MCF 10A (cell line): ENCODE measurements at regions not wholly inside any gene's neighbourhood (a gene's known extent, or its start where the extent isn't known, plus 50 kb on each side); places are given as distances from the start of the nearest gene placed in this dataset.

Experiments
- BruUV-seq: library from RNA; stranded (reverse); fragments of 400-500 nt; replicated peaks from 2 replicates; lab custom pipeline; 2021; lab: Mats Ljungman, UMichigan
- CTCF ChIA-PET: fragments of 300-600 bp; sonication (Branson Sonifier 250); formaldehyde crosslinking; extraction: SDS; loops from one replicate; lab custom pipeline; 2021; ENCODE audit warnings: antibody characterized with exemption, inconsistent platforms; lab: Yijun Ruan, JAX
- POLR2A ChIA-PET: fragments of 300-600, 350-650 bp; sonication (Branson Sonifier 250); formaldehyde crosslinking; extraction: SDS; loops from one replicate; lab custom pipeline; 2020; ENCODE audit warnings: antibody characterized with exemption, inconsistent platforms; lab: Yijun Ruan, JAX
- DNase-seq: peaks from one replicate; pipeline ENCODE4 v3.0.0-alpha.2; 2018; ENCODE audit not compliant: unreplicated experiment
- H3K27ac Mint-ChIP-seq: one replicate; pipeline ENCODE4 v1.8.0; 2022; ENCODE audit warnings: mild to moderate bottlenecking, low read depth, mixed read lengths; ENCODE audit not compliant: unreplicated experiment
- H3K27me3 Mint-ChIP-seq: one replicate; pipeline ENCODE4 v1.8.0; 2022; ENCODE audit warnings: mixed read lengths; ENCODE audit not compliant: insufficient read depth, unreplicated experiment
- H3K36me3 Mint-ChIP-seq: one replicate; pipeline ENCODE4 v1.8.0; 2022; ENCODE audit warnings: mild to moderate bottlenecking, moderate library complexity, mixed read lengths; ENCODE audit not compliant: insufficient read depth, unreplicated experiment
- H3K4me1 Mint-ChIP-seq: one replicate; pipeline ENCODE4 v1.8.0; 2022; ENCODE audit warnings: mixed read lengths; ENCODE audit not compliant: insufficient read depth, unreplicated experiment
- H3K4me3 Mint-ChIP-seq: one replicate; pipeline ENCODE4 v1.8.0; 2022; ENCODE audit warnings: mild to moderate bottlenecking, moderate library complexity, mixed read lengths; ENCODE audit not compliant: unreplicated experiment
- H3K9me3 Mint-ChIP-seq: one replicate; pipeline ENCODE4 v1.8.0; 2022; ENCODE audit warnings: mixed read lengths; ENCODE audit not compliant: unreplicated experiment
- CTCF ChIP-seq: fragments of 200-600 bp; IDR thresholded peaks from one replicate; pipeline ENCODE4 v1.8.0; 2022; ENCODE audit warnings: antibody characterized with exemption, mild to moderate bottlenecking; ENCODE audit not compliant: unreplicated experiment
- intact Hi-C: fragments of 100-400 bp; cut with micrococcal nuclease; formaldehyde crosslinking; loops from 2 replicates; pipeline ENCODE4 v1.14.1; 2022

DNA sequence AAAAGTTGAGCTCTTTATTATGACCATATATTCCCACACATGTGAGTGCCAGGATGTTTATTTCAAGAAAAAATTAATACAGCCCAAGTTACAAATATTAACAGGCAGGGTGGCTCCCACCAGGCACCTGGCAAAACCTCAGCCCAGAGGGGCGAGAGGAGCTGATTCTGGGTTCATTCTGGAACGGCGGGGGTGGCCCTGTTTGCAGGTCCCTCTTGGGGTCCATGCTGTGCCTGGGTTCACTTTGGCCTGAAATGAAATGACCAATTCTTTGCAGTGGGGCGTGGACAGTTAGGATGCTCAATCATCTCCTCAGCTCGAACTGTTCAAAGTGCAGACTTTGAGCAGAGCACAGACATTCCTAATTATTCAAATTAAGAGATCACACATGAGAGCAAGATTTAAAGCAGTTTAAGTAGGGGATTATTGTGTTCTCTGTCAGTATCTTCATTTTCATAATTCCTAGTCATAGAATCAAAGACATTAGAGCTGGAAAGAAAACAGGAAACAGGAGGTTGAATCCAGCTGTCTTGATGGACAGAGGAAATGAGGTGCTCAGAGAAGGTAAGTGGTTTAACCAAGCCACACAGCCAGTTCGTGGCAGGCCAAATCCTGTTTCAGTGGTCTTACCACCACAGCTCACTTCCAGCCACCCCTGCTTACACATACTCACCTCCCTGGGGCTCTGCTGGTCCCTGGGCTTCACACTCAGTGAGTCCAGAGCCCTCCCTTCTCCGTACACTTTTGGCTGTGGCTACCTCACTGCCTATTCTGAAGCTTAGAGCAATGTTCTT lies 363.9 kb upstream of the TNRC6C start:
- POLR2A ChIA-PET: interaction anchor here (0.6 to 1.1 kb wide), 2 partner anchors 242 to 364 kb away, joined by 4 read pairs; partner anchors contain the start of gene TNRC6C
- no peaks in the 10 kb centered on the region for H3K4me1 Mint-ChIP-seq
- H3K4me3 Mint-ChIP-seq: no peak overlapping the region
- H3K27me3 Mint-ChIP-seq: peaks cover 12% of the 10 kb centered on the region
- H3K36me3 Mint-ChIP-seq: no peaks in the 10 kb centered on the region
- no peak overlapping the region for H3K27ac Mint-ChIP-seq
- CTCF ChIA-PET: interaction anchor here (0.6 kb wide), 1 partner anchor 369 kb away, joined by 3 read pairs; no protein-coding TSS in a partner anchor
- intact Hi-C loops: no loop called here
- BruUV-seq: no TSS peak
- TF ChIP-seq CTCF: no peak
- DNase-seq: no peak
- H3K9me3 Mint-ChIP-seq: no peaks in the 10 kb centered on the region

DNA sequence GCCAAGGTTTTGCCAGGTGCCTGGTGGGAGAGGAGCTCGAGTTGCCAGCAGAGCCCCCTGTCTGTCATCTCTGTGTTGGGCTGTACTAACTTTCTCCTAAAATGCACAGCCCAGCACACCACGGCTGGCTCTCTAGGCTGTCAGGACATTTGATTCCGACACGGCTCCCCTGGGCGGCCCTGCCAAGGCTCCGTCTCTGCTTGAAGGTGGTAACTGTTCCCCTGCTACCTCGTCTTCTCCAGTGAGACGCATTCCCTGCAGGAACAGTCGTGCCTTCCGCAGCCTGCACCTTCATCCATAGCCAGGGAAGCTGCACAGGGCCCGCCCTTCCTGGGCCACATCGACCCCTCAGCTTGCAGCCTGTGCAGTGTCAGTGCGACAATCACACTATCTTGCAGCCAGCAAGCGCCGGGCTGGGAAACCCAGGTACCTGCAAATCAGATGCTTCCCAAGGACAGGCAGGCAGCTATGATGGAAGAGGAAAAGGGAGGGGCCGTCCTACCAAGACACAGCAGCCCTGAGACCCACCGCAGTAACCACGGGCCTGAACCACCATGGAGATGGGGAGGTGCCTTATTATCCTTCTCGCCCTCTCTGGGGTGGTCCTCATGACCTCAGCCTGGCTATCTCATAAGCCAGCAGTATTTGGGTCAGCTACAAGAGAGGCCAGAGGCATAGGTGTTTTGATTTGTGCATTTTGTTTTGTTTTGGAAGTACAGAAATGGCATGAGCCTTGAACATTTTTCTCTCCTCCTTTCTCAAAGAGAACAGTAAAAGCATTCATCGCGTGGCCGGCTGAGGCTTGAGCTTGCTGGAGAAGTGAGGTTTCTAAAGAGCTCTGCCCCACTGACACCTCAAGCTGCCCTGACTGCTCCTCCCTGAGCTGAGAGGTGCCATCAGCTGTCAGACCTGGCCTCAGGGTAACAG lies 361.7 kb upstream of the TNRC6C start:
- Mint-ChIP-seq H3K27me3 (peaks cover 12% of the 10 kb centered on the region), H3K4me1 (peaks cover 10% of the 10 kb centered on the region), H3K36me3 (no peaks in the 10 kb centered on the region), H3K4me3 (no peak overlapping the region), H3K27ac (no peak overlapping the region), H3K9me3 (no peaks in the 10 kb centered on the region)
- intact Hi-C loops: no loop called here
- ChIA-PET CTCF (interaction anchor here (0.5 to 0.6 kb wide), 2 partner anchors 517 to 655 kb away, joined by 3 read pairs; no protein-coding TSS in a partner anchor), POLR2A (no interaction called here)
- no peak for TF ChIP-seq CTCF
- BruUV-seq: no TSS peak
- DNase-seq: no peak

GRCh38 chr17:77597418-77598240 lies 360.9 kb upstream of the TNRC6C start:
- no peak for TF ChIP-seq CTCF
- H3K4me3 Mint-ChIP-seq: no peak overlapping the region
- H3K27ac Mint-ChIP-seq: no peak overlapping the region
- ChIA-PET CTCF (interaction anchor here (0.6 kb wide), 1 partner anchor 516 kb away, joined by 3 read pairs; no protein-coding TSS in a partner anchor), POLR2A (no interaction called here)
- peaks cover 12% of the 10 kb centered on the region for H3K27me3 Mint-ChIP-seq
- H3K36me3 Mint-ChIP-seq: no peaks in the 10 kb centered on the region
- intact Hi-C loops: no loop called here
- BruUV-seq: no TSS peak
- DNase-seq: no peak
- H3K9me3 Mint-ChIP-seq: no peaks in the 10 kb centered on the region
- H3K4me1 Mint-ChIP-seq: peaks cover 19% of the 10 kb centered on the region
